Sigmoid colon (tissue), 4 donors: ENCODE measurements at regions not wholly inside any gene's neighbourhood (a gene's known extent, or its start where the extent isn't known, plus 50 kb on each side); places are given as distances from the start of the nearest gene placed in this dataset.

Source experiments
- POLR2A ChIP-seq, 2 donors: fragments of 450-650 bp; IDR thresholded peaks; one replicate each; pipeline ENCODE4 v1.6.1; 2016; ENCODE audit warnings: antibody characterized with exemption in 2 of 2, mild to moderate bottlenecking in 2 of 2, moderate library complexity in 2 of 2
- POLR2AphosphoS5 ChIP-seq, 4 donors: sonication (generic); formaldehyde crosslinking; IDR thresholded peaks; one replicate each; pipeline ENCODE4 v1.6.1; 2017; ENCODE audit warnings: antibody characterized with exemption in 4 of 4
- TF ChIP-seq, protein P1 (sequence below), 4 experiments: fragments of 450-650 bp in 3 of 4; fragments of 200-600 bp in 1 of 4; IDR thresholded peaks; one replicate each; pipeline ENCODE4 v1.5.1; 2016 to 2019; ENCODE audit warnings: antibody characterized with exemption in 4 of 4, mild to moderate bottlenecking in 3 of 4, moderate library complexity in 2 of 4

GRCh38 chr5:67543720-67544270 is 347.2 kb upstream of the CD180 start:
- TF ChIP-seq, protein P1, sequence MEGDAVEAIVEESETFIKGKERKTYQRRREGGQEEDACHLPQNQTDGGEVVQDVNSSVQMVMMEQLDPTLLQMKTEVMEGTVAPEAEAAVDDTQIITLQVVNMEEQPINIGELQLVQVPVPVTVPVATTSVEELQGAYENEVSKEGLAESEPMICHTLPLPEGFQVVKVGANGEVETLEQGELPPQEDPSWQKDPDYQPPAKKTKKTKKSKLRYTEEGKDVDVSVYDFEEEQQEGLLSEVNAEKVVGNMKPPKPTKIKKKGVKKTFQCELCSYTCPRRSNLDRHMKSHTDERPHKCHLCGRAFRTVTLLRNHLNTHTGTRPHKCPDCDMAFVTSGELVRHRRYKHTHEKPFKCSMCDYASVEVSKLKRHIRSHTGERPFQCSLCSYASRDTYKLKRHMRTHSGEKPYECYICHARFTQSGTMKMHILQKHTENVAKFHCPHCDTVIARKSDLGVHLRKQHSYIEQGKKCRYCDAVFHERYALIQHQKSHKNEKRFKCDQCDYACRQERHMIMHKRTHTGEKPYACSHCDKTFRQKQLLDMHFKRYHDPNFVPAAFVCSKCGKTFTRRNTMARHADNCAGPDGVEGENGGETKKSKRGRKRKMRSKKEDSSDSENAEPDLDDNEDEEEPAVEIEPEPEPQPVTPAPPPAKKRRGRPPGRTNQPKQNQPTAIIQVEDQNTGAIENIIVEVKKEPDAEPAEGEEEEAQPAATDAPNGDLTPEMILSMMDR (IDR thresholded peaks at IDR 0.05), result no peak
- TF ChIP-seq POLR2A (IDR thresholded peaks at IDR 0.05) (no peak), POLR2AphosphoS5 (IDR thresholded peaks at IDR 0.05) (no peak)
